HCEC 1CT (cell line): ENCODE measurements at regions not wholly inside any gene's neighbourhood (a gene's known extent, or its start where the extent isn't known, plus 50 kb on each side); places are given as distances from the start of the nearest gene placed in this dataset.
"Not testable (repeated sequence)": the region's sequence is repeated elsewhere in the genome, so short reads cannot be mapped to it uniquely, and the experiment has no call there.

Experiments
- DNase-seq: peaks from one replicate; pipeline ENCODE4 v3.0.0-alpha.2; 2017

DNA sequence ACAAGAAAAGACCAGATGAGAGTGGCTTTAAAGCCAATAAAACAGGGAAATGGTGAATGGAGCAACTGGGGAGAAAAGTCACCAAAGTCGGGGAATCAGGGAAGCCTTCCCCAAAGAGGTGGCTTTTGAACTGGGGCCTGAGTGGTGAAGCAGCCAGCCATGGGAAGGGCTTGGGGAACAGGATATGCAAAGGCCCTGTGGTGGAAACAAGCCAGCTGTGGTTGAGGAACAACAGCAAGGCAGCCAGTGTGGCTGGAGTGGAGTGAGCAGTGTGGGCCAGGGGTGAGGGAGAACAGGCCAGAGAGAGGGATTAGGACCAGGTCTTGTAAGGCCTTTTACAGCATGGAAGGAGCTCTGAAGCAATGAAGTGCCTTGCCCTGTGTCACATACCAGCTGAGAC is 51.0 kb upstream of the ROPN1B start:
- not testable (repeated sequence) for DNase-seq

DNA sequence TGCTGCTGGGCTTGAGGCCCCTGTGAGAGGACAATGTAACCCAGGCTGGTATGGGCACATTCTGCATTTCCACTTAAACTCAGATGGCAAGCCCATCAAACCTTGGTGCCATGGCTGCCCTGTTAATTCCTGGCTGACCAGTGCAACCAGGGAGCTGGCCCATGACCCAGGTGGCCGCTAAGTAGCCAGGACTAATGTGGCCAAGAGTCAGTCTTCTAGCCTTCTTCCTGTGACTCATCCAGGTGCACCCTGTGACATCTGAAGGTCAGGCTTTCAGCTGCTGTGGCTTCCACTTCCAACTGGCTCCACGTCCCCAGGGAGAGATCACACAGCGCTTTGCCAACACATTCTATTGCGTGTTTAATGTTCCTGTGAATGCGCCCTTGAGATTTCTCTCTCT is 50.5 kb upstream of the ROPN1B start:
- DNase-seq, result not testable (repeated sequence)

DNA sequence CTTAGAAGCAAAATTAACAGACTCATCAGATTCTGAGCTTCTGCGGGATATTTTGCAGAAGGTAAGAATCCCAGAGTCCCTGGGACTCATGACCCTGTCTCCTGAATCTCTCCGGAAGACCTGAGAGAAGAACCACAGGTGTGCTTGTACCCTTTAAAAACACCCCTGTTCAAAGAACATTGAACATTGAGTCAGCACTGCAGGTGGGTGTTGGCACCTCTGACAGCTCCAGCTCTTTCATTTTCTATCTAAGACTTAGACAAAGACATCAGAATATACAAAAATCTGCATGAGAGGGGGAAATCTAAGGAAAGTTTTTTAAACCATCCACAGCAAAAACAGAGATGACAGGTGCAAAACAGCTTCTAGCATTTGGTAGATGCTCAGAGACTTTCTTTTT is 50.1 kb upstream of the ROPN1B start:
- DNase-seq, result not testable (repeated sequence)
